GM20431 (cell line): ENCODE measurements at regions not wholly inside any gene's neighbourhood (a gene's known extent, or its start where the extent isn't known, plus 50 kb on each side); places are given as distances from the start of the nearest gene placed in this dataset.
"Not testable (repeated sequence)": the region's sequence is repeated elsewhere in the genome, so short reads cannot be mapped to it uniquely, and the experiment has no call there.

Experiments used
- in situ Hi-C: fragments of 300-500 bp; cut with MseI, MboI; formaldehyde crosslinking; loops from one replicate; pipeline ENCODE4 v1.15.0; 2020; ENCODE audit warnings: low sequenced_read_pairs; ENCODE audit not compliant: unreplicated experiment

- in situ Hi-C loops = no loop called here
These were observed 469.9 kb upstream of the TUSC1 start for GRCh38 chr9:26148128-26148527.

DNA sequence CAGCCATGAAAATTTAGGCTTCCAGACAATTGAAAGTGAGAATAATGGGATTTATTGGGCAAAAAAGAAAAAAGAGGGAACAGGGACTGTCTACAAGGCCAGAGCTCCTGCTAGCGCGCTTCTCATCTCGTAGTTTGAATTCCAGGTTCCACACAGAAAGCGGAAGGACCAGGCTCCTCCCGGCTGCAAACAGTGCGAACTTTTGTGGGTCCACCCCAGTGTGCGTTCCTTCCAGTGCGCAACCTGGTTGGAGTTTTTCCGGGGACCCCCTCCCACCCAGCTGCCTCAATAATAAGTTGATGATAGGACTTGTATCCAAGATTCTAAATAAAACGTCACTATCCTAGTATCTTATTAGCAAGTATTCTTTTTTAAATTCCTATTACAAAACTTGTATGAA lies 467.7 kb upstream of the TUSC1 start:
- in situ Hi-C loops = no loop called here

- in situ Hi-C loops = no loop called here
These were observed 464.4 kb upstream of the TUSC1 start for GRCh38 chr9:26142631-26143030.

GRCh38 chr9:26142201-26142600 lies 464.0 kb upstream of the TUSC1 start:
- in situ Hi-C loops = no loop called here

DNA sequence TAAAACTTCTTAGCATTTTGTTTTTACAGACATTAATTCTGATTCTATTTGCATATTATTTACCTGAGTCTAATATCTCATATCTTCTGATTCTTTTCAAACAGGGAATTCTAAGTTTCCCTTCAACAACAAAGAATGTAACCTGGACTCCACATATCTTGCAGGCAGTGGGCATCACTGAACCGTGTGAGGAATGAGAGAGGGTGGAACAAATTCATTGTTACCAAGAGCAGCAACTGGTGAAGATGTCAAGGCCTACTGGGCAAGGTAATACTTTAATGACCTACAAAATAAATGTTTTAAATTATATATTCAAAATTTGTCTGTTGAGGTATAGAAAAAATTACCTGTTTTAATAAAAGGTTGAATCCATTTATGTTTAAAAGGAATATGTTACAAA lies 455.3 kb upstream of the TUSC1 start:
- in situ Hi-C loops = no loop called here

GRCh38 chr9:26132746-26133312 lies 454.6 kb upstream of the TUSC1 start:
- in situ Hi-C loops = no loop called here

GRCh38 chr9:26131886-26132285 lies 453.6 kb upstream of the TUSC1 start:
- in situ Hi-C loops = no loop called here

- in situ Hi-C loops = no loop called here
These were observed 451.0 kb upstream of the TUSC1 start for GRCh38 chr9:26129217-26129616.

- in situ Hi-C loops = no loop called here
These were observed 447.4 kb upstream of the TUSC1 start for GRCh38 chr9:26125693-26126092.

DNA sequence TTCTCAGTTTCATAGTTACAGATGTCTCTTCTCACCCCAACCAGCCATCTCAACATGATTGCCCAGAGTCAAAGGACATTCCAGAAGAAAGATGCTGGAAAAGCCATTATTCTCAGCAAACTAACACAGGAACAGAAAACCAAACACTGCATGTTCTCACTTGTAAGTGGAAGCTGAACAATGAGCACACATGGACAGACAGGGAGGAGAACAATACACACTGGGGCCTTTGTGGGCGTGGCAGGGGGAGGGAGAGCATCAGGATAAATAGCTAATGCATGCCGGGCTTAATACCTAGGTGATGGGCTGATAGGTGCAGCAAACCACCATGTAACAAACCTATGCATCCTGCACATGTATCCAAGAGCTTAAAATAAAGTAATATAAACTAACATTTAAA lies 437.8 kb upstream of the TUSC1 start:
- in situ Hi-C loops = not testable (repeated sequence)

GRCh38 chr9:26112724-26113123 lies 434.5 kb upstream of the TUSC1 start:
- in situ Hi-C loops = no loop called here

DNA sequence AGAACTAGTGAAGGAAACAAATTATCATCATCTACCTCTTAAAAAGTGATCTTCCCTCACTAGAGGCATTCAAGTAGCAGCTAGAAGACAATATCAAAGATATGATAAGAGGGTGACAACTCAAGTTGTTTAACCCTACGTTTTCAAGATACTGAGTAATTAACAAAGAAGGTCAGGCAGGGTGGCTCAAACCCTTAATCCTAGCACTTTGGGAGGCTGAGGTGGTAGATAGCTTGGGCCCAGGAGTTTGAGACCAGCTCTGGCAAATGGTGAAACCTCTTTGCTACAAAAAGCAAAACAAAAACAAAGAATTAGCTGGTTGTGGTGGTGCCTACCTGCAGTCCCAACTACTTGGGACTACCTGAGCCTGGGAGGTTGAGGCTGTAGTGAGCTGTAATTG lies 408.2 kb upstream of the TUSC1 start:
- in situ Hi-C loops = no loop called here

- in situ Hi-C loops = no loop called here
These were observed 403.6 kb upstream of the TUSC1 start for GRCh38 chr9:26081847-26082246.

GRCh38 chr9:26078706-26079105 lies 400.5 kb upstream of the TUSC1 start:
- in situ Hi-C loops = no loop called here

- in situ Hi-C loops = no loop called here
These were observed 399.6 kb upstream of the TUSC1 start for GRCh38 chr9:26077860-26078259.

DNA sequence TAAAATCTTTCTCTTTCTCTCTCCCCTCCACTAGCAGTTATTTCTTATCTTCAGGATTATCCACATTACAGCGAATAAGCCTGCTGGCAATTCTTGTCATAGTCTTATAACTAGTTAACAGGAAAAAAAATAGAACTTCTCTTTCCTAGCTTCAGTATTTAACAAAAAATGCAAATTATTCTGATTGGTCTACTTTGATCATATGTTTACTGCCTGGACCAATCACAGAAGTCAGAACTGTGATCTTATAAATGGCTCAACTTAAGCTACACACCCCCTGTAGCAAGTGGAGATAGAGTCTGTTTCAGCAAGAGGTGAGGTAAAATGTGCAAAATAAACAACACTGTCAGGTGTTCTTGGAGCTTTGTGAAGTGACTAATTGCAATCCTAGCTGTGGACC lies 389.4 kb upstream of the TUSC1 start:
- in situ Hi-C loops = no loop called here

- in situ Hi-C loops = no loop called here
These were observed 388.0 kb upstream of the TUSC1 start for GRCh38 chr9:26066237-26066636.

DNA sequence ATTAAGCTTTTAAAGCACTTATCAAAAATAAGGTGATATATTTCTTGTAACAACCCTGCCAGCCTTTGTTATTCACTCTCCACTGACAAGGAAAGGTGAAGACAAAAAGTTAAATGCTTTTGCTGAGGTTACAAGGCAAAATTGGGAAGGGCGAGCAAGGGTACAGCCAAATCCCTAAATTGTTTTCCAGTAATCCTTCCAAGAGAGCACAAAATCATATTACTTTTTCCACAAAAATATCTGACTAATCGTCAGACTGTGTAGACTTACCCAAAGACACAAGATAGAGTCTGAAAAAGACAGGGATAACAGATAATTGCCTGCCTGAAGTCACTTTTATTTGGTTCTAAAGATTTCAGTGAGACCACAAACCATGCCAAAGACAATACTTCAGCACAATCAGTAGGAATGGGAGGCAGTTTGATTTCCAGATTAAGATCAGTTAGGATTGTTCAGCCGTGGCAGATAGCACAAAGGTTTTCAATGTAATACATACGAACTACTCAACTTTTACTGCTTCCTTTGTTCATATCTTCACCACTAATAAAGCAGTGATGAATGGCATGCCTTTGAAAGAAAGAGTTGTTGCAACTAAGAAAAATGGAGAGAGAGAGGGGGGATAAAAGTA lies 383.8 kb upstream of the TUSC1 start:
- in situ Hi-C loops = no loop called here

DNA sequence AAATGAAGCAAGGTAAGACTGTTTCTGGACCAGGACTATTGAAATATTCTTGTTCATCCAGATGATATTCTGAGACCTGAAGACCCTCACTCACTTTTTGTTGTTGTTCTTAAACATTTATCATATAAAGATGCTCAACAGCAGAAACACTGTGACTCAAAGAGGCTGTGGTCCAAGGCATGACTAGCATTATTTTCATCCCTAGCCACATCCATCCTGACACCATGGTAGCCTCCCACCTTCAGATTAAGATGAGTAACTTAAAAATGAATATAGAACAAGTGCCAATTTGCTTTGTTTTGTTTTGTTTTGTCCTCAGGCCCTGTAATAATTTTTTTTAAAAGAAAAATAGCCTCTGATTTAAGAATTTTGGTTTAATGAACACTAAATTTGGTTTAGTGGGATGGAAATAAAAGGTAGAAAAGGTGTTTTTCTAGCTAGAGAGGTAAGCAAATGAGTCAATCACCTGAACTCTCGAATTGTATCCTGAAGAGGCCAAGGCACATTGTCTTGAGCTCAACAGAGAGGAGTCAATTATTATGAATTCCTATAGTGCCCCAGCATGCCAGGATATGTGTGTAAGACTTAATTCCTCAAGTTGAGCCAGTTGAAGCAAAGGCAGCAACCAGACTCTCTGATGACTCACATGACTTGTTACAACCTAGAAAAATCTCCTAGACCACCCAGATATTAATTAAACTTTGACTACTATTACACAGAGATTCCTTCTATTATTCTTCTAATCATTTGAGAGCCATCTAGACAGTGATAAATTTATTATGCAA lies 380.1 kb upstream of the TUSC1 start:
- in situ Hi-C loops = no loop called here

- in situ Hi-C loops = no loop called here
These were observed 378.8 kb upstream of the TUSC1 start for GRCh38 chr9:26057050-26057449.
